ENCODE measurements at regions not wholly inside any gene's neighbourhood (a gene's known extent, or its start where the extent isn't known, plus 50 kb on each side); places are given as distances from the start of the nearest gene placed in this dataset.
"Not testable (repeated sequence)": the region's sequence is repeated elsewhere in the genome, so short reads cannot be mapped to it uniquely, and the experiment has no call there.

DNA sequence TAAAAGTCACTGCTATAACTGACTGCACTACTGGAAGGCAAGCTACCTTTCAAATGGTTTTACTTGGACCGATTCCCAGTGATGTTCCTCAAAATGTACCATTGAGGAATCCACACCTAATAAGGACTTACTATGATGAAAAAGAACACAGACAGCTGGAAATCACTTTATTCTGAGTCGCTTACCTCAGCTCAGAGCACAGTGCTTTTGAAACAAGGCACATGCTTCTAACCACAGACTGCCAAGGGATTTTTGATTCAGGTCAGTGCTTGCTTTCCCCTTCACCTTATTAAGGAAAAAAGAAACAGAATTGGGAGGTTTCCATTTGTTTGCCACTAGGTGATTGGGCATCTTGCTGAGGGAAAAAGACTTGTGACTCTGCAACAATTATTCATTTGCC lies 707.5 kb upstream of the FSHR start:
- DNase-seq: no peak

DNA sequence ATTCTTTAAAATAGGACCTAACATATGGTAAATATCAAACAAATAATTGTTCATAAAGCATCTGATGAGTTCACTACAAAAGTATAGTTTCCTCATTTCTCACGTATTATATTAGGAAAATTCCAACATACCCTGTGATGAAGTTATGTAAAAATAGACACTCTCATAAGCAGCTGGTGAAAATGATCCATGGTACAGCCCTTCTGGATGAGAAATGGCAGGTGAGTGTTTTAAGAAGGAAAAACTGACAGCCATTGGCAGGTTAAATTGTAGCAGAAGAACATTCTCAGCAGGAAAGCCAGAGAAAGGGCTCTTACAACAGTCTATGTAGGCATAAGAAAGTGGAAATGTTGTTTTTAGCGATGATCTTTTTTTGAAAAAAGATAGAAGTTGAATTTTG lies 706.5 kb upstream of the FSHR start:
- DNase-seq: no peak

DNA sequence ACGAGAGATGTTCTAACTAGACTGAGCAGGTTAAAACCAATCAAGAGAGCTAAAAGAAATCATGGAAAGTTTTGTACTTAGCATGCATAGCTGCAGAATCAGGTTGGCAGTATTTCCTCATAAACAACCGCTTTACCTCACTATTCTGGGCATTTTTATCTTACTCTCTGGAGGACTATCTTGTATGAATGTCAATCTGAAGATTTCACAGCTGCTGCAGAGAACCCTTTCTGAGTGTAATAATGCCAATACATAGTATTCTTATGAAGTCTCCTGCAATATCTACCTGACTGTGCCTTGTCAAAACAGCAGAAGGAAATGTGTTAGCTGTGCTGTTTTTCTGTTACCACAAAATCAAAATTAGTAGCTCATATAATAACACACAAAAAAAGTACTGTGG lies 705.9 kb upstream of the FSHR start:
- no peak for DNase-seq

DNA sequence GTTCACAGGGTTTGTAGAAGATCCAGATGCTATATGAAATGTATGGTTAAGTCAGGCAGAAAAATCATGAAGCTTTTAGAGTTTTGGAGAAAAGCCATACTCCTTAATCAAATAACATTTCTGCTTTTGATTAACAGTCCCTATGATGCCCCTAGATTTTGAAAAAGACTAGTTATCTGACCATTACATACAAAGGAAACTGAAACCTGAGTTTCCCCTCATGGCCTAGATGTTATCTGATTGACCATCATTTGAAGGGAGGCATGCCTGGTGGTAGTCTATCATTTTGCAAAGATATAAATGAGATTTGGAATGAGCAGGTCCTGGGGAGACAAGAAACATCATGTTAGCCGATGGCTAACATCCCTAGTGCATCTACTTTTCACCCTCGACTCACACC lies 704.3 kb upstream of the FSHR start:
- no peak for DNase-seq

DNA sequence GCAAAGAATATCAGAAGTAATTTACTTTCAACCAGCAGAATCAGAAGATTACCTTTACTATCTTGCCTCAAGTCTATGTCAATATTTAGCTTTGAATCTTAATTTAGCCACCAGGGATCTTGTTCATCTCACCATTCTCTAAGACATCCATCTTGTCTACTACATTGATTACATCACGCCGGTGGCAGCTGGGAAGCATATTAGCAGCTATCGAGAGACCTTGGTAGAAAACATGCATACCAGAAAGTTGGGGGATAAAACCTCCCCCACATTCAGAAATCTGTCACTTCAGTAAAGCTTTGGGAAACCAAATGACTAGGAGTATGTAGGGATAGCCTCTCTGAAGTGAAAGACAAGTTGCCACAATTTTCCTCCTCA lies 703.8 kb upstream of the FSHR start:
- DNase-seq: no peak

DNA sequence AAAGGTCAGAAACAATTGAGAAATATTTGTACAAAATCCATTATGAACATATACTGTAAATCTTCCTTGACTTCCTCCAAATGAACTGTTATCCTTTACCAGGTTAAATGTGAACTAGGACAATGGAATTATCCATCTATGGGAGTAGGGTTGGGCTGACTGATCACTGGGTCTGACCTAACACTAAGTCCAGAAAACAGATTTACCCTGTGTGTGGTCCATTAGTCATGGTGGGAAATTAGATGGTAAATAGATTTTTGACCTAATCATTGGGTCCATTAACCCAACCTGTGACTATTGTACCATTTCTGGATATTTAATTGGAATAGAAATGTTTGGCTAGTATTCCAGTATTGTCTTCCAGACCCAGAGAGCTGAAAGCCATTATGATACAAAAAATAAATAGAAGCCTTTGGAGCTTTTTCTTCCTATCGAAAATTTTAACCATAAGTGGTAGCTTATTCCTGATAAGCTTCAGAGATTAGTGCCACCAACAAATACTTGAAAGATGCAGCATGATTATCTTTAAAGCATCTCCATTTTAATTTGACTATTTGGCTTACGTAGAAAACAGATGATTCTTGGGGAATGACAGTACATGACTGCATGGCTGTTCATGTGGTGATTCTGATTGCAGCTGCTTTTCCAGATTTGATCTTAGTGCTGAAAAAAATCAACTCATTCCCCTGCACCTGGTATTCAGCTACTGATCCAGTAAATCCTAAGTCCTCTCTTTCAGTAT lies 703.2 kb upstream of the FSHR start:
- DNase-seq: no peak

DNA sequence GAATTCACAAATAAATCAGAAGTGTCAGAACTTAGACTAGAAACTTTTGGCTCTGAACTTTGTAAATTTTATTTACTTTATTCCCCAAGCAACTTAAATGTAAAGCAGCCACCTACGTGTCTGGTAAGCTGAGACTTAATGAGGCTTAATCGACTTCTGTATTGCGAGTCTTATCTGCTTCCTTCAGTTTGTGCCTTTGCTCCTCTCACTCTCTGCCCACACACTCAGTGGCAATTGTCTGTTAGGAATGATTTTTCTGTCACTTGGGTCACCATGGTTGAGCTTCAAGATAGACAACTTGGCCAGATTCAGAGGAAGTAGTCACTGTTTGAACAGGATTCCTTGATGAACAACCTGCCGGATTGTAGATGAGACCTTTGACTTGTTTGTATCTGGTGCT lies 691.4 kb upstream of the FSHR start:
- DNase-seq: no peak

DNA sequence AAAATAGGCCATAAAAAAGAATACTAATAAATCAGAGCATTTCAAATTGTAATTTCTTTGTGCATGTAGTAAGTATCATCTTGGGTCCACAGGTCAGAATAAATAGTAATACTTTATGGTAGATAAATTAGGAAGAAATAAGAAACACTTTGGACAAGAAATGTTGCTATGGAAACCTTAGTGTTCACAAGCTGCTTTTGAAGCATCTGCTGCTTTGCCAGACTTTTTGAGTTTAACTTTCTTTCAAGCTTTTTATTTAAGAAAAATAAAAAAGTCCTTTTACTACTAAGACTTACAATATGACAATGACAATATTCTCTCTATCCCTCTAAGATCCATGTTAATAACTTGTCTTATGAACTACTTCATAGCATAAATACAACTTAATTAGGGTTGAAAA lies 690.7 kb upstream of the FSHR start:
- no peak for DNase-seq

DNA sequence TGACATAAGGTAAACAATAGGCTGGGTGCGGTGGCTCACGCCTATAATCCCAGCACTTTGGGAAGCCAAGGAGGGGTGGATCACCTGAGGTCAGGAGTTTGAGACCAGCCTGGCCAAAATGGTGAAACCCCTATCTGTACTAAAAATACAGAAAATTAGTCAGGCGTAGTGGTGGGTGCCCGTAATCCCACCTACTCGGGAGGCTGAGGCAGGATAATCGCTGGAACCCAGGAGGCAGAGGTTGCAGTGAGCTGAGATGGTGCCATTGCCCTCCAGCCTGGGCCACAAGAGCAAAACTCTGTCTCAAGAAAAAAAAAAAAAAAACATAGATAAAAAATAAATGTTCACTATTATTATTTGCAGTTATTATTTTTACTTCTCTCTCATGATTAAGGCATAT lies 689.8 kb upstream of the FSHR start:
- DNase-seq: not testable (repeated sequence)

DNA sequence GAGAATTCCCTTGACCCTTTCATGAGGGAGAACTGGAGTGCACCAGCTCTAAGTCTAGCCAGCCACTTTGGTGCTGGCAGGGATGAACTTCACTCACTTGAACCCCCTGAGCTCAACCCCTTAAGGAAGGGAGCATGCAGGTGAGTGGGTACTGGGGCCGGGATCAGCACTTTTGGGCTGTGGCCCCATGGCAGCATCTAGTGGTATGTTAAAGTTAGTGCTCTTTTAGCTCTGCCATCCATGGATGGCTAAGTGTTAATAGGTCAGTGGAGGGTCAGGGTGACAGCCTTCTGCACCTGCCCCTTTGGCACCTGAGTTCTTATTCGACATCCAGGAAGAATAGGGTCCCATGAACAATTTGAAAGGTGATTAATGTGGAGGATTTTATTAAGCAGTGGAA lies 689.0 kb upstream of the FSHR start:
- DNase-seq: no peak

DNA sequence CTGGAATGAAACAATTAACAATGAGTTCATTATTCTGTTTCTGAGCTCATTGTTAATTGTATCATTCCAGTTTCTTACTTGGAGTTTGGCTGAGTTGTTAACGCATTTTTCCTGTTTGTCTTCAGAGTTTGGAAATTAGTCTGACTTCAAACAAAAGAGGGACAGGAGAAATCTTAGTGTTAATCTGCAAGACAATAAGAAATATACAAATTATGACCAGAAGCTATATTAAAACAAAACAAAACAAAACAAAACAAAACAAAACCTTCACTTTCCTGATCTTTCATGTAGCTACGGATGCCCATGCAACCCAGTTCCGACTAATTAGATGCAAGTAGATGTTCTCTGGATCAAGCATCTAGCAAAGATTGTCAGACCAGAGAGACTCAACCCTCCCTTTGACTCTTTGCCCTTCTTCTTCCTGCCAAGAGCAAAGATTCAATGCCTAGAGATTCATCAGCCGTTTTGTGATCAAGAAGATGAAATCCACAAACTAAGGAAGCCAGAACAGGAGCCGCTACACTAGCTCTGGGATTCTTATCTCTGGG lies 686.2 kb upstream of the FSHR start:
- DNase-seq: no peak

DNA sequence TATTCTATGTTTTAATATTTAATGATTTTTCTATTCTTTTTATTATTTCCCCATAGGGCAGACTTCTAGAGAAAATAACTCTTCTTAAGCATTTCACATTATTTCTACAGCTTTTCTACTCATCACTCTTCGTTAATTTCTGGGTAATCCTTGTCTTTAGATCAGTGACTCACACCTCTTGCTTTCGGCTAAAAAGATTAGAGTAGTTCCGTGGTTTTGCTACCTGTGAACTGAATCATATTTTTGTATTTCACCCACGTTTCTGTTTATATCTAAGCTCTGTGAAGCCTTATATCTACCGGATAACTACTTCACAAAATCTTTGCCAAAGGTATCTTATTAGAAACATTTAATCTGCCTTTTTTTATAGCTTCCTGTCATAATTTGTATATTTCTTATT lies 685.5 kb upstream of the FSHR start:
- no peak for DNase-seq

DNA sequence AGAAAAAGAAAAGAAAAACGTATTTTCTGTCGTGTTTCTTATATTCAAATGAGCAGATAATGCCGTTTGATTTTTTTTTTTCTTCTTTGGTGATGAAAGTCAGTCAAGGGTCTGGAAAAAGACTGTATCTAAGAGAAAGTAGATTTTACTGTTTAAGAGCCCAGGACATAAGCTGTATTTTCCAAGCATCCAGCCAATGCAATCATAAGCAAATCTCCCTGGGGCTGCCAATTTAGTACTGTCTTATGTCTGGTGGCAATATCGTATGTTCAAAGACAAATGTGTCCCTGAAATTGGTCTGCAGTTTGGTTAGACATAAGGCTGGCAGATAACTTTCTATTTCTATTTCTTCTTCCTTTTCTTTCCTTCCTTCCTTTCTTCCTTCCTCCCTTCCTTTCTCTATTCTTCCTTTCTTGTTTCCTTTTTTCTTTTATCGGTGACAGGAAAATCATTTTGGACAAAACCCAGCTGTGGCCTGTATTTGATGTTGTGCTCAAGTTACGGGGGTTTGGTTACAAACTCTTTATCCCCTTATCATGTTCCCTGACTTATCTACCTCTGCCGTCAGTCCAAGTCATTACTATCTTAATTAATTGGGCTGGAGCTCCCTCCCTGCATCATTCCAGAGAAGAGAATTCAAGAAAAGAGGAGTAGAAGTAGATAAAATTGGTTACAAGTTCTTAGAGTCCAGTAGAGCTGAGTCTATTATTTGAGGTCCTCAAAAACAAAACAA lies 683.4 kb upstream of the FSHR start:
- DNase-seq: no peak

DNA sequence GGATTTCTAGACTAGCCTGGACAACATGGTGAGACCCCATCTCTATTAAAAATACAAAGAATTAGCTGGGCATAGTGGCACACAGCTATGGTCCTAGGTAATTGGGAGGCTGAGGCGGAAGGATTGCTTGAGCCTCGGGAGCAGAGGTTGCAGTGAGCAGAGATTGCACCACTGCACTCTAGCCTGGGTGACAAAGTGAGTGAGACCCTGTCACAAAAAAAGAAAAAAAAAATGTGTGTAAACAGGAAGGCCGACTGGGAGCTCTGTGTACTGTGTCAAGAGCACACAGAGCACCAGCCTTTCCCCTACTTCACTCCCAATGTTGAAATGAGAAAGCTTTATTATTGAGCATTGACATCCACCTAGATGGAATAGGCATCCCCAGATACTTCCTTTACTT lies 681.7 kb upstream of the FSHR start:
- DNase-seq: no peak

DNA sequence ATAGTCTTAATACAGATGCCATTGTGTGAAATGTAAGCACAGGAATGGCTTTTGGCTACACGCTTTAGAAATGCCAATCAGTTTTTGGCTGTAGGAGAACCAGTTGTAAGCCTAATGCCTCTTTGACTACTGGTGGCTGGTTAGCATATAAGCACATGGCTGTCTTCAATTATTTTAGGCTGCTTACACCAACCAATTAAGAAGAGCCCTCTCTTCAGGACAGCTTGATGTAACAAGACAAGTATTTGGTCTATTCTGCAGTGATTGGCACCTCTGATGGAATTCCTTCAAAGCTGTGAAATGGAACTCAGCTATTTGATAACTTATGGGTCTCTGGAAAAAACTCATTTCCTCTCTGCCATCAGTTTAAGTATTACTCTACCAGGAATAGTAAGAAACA lies 680.1 kb upstream of the FSHR start:
- no peak for DNase-seq

DNA sequence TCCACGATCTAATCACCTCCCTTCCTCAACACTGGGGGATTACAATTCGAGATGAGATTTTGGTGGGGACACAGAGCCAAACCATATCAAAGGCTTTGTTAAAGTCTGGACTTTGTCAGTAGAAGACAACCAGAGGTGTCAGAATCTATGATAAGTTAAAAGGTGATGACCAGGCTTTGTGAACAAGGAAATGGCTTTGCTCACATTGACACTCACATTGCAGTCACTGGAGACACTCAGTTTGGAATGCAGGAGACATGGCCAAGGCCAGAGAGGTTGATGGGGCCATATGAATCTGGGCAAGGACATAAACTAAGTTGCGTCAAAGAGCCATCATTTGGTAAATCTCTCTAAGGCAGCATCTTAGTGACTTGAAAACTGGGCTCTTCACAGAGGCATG lies 678.2 kb upstream of the FSHR start:
- DNase-seq: no peak

DNA sequence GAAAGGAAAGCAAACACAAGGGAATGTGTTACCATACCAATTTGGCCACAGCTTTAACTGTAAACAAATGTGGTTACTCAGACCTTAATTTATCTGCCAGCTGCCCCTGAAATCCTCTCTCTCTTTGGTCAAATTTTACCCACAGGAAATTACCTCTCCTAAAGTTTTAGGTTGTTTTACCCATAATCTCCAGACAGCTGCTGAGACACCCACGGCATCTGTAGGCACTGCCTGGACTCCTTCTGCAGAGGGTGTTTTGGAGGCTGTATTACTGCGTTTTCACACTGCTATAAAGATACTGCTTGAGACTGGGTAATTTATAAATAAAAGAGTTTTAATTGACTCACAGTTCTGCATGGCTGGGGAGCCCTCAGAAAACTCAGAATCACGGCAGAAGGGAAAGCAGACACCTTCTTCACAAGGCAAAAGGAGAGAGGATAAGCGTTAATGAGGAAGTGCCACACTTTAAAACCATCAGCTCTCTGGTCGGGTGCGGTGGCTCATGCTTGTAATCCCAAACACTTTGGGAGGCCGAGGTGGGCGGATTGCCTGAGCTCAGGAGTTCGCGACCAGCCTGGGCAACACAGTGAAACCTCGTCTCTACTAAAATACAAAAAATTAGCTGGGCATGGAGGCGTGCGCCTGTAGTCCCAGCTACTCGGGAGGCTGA lies 677.5 kb upstream of the FSHR start:
- no peak for DNase-seq

DNA sequence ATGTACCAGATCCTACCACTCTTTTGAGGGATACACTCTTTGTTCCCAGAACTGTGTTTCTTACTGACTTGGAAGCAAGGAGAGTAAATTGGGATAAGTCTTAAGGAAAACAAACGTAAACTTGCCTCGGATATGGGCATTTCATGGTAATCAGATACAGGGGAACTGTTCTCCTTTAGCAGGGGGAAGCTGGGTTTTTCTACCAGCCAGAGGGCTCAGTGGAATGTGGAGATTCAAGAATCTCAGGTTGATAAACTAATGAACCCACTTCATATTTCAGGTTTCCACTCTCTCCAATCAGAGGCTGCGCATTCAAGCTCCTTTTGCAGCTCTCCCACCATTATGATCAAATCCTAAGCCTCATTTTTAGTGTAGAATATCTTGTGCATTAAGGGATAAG lies 676.5 kb upstream of the FSHR start:
- no peak for DNase-seq

DNA sequence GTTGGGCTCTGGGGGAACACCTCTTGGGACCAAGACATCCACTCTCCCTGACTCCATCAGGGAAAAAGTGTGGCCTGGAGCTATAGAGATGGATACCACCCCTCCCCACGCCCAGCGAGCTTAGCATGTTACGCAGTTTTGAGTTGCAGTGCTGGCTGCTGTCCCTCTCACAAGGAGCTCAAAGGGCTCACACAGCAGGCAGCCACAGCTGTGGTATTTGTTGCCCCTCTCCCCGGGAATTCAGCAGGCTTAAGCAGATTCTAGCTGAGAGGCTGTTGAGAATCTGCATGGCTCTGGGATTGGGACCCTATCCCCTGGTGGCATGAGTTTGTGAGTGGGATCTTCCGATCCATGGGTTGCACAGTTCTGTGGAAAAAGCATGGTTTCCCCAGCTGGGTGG lies 673.1 kb upstream of the FSHR start:
- DNase-seq: no peak

DNA sequence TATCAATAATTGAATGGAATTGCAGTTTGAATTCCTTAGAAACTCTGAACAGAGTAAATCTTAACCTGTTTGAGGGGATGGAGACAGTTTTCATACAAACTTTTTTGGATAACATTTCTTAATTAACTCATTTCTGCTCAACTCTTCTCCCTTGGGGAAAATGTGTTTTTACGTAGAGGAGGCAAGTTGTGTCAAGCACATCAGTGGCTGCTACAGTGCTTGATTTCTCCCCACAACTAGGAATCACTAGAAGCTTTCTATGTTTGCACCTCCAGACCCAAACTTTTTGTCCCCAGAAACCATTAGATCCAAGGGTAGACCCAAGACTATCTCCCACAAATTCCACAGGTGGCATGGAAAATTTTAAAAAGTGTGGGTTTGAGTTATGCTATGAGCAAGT lies 658.9 kb upstream of the FSHR start:
- DNase-seq: no peak

DNA sequence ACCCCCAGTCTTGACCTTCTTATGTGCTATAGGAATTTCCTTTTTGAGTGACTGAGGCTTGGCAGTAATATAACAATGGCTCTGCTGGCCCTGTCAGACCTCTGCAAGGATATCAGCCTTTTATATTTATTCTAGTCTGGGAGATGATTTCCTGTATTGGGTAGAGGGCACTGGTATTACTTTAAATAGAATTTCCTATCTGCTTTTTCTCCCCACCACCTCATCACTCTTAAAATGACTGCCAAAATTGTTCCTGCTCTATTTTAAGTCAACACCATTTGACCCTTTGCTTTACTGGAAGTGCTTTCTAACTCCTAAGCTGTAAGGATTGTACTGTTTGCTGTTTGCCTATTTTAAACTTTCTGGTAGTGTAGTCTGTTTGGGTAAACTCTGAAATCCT lies 658.4 kb upstream of the FSHR start:
- no peak for DNase-seq

DNA sequence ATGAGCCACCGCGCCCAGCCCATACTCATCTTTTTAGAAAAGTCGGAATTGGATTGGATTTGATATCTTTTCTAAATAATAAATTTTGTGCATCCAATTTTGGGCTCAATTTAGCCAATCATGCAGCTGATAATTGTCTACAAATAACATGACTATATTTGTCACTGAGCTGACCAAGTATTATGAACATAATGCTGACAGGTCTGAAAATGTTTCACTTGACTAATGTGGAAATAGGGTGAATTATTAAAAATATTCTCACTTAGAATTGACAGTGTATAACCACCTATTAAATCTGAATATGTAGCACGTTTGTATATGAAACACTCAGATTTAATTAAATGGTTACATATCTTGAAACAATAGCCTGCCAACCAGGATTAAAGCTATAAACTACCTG lies 657.2 kb upstream of the FSHR start:
- no peak for DNase-seq

DNA sequence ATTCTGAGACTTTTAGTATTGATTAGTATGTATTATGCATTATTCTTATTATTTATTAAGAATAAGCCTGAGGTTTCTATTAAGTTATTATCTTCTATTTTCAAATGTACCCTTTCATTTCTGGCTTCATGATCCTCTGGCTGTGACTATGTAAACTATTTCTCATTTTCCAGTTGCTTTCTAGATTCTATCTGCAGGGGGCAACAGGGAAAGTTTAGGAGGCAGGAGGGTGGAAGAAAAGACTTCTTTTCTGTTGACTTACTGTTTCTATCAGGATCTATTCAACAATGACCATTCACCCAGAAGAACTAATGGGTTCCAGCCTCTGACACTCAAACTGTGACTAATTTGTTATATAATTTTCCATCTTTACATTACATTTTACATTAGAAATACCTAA lies 653.4 kb upstream of the FSHR start:
- no peak for DNase-seq

DNA sequence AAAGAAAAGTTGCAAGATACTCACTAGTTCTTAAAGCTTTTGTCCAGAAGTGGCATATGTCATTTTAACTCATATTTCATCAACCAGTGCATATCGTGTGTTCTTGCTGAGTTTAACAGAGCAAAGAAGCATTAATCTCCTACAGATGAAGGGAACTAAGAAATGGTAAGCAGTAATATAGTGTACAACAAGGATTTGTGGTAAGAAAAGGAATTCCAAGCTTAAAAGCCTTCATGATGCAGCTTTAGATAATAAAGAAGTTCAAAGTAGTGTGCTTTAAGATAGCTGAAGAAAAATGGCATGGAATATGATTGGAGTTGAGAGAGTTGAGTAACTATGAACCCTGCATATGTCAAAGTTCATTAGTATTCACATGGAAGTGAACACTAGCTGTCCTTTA lies 649.8 kb upstream of the FSHR start:
- no peak for DNase-seq

All from T-helper 1 cell (primary cell).